ENCODE measurements at regions not wholly inside any gene's neighbourhood (a gene's known extent, or its start where the extent isn't known, plus 50 kb on each side); places are given as distances from the start of the nearest gene placed in this dataset.

GRCh38 chr9:550333-550732, 291.2 kb upstream of the DMRT1 start:
- no peak for TF ChIP-seq CTCF (conservative IDR thresholded peaks at IDR 0.05)
- TF ChIP-seq ZFX (IDR thresholded peaks at IDR 0.05): no peak

All from C4-2B (cell line).